ENCODE measurements at regions not wholly inside any gene's neighbourhood (a gene's known extent, or its start where the extent isn't known, plus 50 kb on each side); places are given as distances from the start of the nearest gene placed in this dataset.

DNA sequence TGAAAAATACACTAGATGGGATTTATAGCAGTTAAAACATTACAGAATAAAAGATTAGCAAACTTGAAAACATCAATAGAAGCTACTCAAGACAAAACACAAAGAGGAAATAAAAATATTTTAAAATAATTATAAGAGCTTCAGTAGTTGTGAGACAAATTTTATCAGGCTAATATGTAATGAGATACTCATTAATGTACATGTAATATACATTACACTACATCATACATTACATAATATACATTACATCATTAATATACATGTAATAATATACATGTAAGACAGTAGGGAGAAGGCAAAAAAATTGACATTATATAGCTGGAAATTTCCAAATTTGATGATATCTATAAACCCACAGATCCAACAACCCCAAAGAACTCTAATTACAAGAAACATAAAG, 249.4 kb upstream of the HMGA2 start:
- Histone ChIP-seq H3K36me3 (ENCODE audit: control insufficient read depth in 2 of 2, extremely low read depth in 1 of 2, insufficient read depth in 1 of 2, low read length in 1 of 2) (no peaks in the 10 kb centered on the region), H3K4me1 (ENCODE audit: control insufficient read depth in 1 of 2, extremely low read depth in 1 of 2, insufficient read depth in 2 of 2, low read length in 2 of 2) (no peaks in the 10 kb centered on the region), H3K4me3 (ENCODE audit: control insufficient read depth in 1 of 2, extremely low read depth in 1 of 2, low read length in 1 of 2) (no peak overlapping the region), H3K27me3 (replicated peaks in 1 of 2; ENCODE audit: control insufficient read depth in 2 of 2, extremely low read depth in 1 of 2, insufficient read depth in 2 of 2, low read length in 1 of 2) (no peaks in the 10 kb centered on the region), H3K27ac (ENCODE audit: low read length) (no peak overlapping the region), H3K9me3 (no peaks in the 10 kb centered on the region)
- POLR2A ChIA-PET: no interaction called here
- Mint-ChIP-seq H3K27ac (no peak overlapping the region), H3K36me3 (no peaks in the 10 kb centered on the region), H3K4me3 (no peak overlapping the region), H3K4me1 (no peaks in the 10 kb centered on the region), H3K27me3 (peaks cover 3 to 12% of the 10 kb centered on the region in 2 donors), H3K9me3 (peaks cover 15 to 27% (median 21%) of the 10 kb centered on the region in 3 donors)
- DNase-seq (no peak), ATAC-seq (replicated peaks in 1 of 4) (no peak)
- CTCF ChIA-PET: interaction anchor here in 1 of 2 donors (0.6 kb wide), 2 partner anchors 10 to 161 kb away, joined by 3 to 5 read pairs; no protein-coding TSS in a partner anchor

DNA sequence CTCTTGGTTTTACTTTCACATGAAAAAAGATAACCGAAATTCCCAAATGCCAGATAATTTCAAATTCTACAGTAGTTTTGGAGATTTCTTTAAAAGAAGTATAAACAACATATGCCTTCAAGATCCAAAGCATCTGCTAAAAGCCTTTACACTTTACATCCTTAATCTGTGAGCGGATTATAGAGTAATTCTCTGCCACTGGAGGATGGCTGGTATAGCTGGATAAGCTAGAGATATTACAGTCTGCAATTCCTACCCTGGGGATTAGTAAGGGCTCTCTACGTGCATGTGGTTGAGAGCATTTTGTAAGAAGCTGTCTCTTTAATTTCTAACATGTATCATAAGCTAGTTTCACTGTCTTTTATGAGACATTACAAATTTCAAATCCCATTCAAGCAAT, 240.3 kb upstream of the HMGA2 start:
- Mint-ChIP-seq H3K9me3 (no peaks in the 10 kb centered on the region), H3K36me3 (no peaks in the 10 kb centered on the region), H3K4me3 (no peak overlapping the region), H3K27ac (no peak overlapping the region), H3K4me1 (no peaks in the 10 kb centered on the region), H3K27me3 (no peaks in the 10 kb centered on the region)
- ATAC-seq (replicated peaks in 1 of 4) (no peak), DNase-seq (no peak)
- POLR2A ChIA-PET: no interaction called here
- CTCF ChIA-PET: no interaction called here
- Histone ChIP-seq H3K36me3 (ENCODE audit: control insufficient read depth in 2 of 2, extremely low read depth in 1 of 2, insufficient read depth in 1 of 2, low read length in 1 of 2) (no peaks in the 10 kb centered on the region), H3K9me3 (no peaks in the 10 kb centered on the region), H3K4me3 (ENCODE audit: control insufficient read depth in 1 of 2, extremely low read depth in 1 of 2, low read length in 1 of 2) (no peak overlapping the region), H3K27me3 (replicated peaks in 1 of 2; ENCODE audit: control insufficient read depth in 2 of 2, extremely low read depth in 1 of 2, insufficient read depth in 2 of 2, low read length in 1 of 2) (no peaks in the 10 kb centered on the region), H3K4me1 (ENCODE audit: control insufficient read depth in 1 of 2, extremely low read depth in 1 of 2, insufficient read depth in 2 of 2, low read length in 2 of 2) (no peaks in the 10 kb centered on the region), H3K27ac (ENCODE audit: low read length) (no peak overlapping the region)
- no CpG with 5 or more reads among the region's 3 CpGs for WGBS (ENCODE audit: insufficient coverage)

GRCh38 chr12:65585648-65586602, 238.4 kb upstream of the HMGA2 start:
- POLR2A ChIA-PET: no interaction called here
- Histone ChIP-seq H3K4me3 (ENCODE audit: control insufficient read depth in 1 of 2, extremely low read depth in 1 of 2, low read length in 1 of 2) (no peak overlapping the region), H3K36me3 (ENCODE audit: control insufficient read depth in 2 of 2, extremely low read depth in 1 of 2, insufficient read depth in 1 of 2, low read length in 1 of 2) (no peaks in the 10 kb centered on the region), H3K27me3 (replicated peaks in 1 of 2; ENCODE audit: control insufficient read depth in 2 of 2, extremely low read depth in 1 of 2, insufficient read depth in 2 of 2, low read length in 1 of 2) (no peaks in the 10 kb centered on the region), H3K4me1 (ENCODE audit: control insufficient read depth in 1 of 2, extremely low read depth in 1 of 2, insufficient read depth in 2 of 2, low read length in 2 of 2) (no peaks in the 10 kb centered on the region), H3K9me3 (no peaks in the 10 kb centered on the region), H3K27ac (ENCODE audit: low read length) (no peak overlapping the region)
- H3K27me3 Mint-ChIP-seq: no peaks in the 10 kb centered on the region
- CTCF ChIA-PET: interaction anchor here in 1 of 2 donors (0.6 to 0.7 kb wide), 2 partner anchors 11 to 24 kb away, joined by 3 to 5 read pairs; no protein-coding TSS in a partner anchor
- 34% methylated on average over 2 of the region's 3 CpGs for WGBS (ENCODE audit: insufficient coverage)
- no peaks in the 10 kb centered on the region for H3K4me1 Mint-ChIP-seq
- DNase-seq (no peak), ATAC-seq (replicated peaks in 1 of 4) (no peak)
- no peaks in the 10 kb centered on the region for H3K36me3 Mint-ChIP-seq
- no peaks in the 10 kb centered on the region for H3K9me3 Mint-ChIP-seq
- no peak overlapping the region for H3K27ac Mint-ChIP-seq
- H3K4me3 Mint-ChIP-seq: no peak overlapping the region

- Mint-ChIP-seq H3K4me3 (no peak overlapping the region), H3K36me3 (no peaks in the 10 kb centered on the region), H3K4me1 (no peaks in the 10 kb centered on the region), H3K9me3 (no peaks in the 10 kb centered on the region), H3K27ac (no peak overlapping the region), H3K27me3 (peaks cover 0 to 2% of the 10 kb centered on the region in 2 donors)
- H3K9me3 ChIP-seq: no peaks in the 10 kb centered on the region
- ATAC-seq (replicated peaks in 1 of 4) (no peak), DNase-seq (no peak)
- no peaks in the 10 kb centered on the region for H3K4me1 ChIP-seq (ENCODE audit: control insufficient read depth in 1 of 2, extremely low read depth in 1 of 2, insufficient read depth in 2 of 2, low read length in 2 of 2)
- POLR2A ChIA-PET: no interaction called here
- CTCF ChIA-PET: no interaction called here
- no peaks in the 10 kb centered on the region for H3K36me3 ChIP-seq (ENCODE audit: control insufficient read depth in 2 of 2, extremely low read depth in 1 of 2, insufficient read depth in 1 of 2, low read length in 1 of 2)
- H3K4me3 ChIP-seq (ENCODE audit: control insufficient read depth in 1 of 2, extremely low read depth in 1 of 2, low read length in 1 of 2): no peak overlapping the region
- H3K27ac ChIP-seq (ENCODE audit: low read length): no peak overlapping the region
- H3K27me3 ChIP-seq (replicated peaks in 1 of 2; ENCODE audit: control insufficient read depth in 2 of 2, extremely low read depth in 1 of 2, insufficient read depth in 2 of 2, low read length in 1 of 2): no peaks in the 10 kb centered on the region
- 67% methylated on average over 1 of the region's 1 CpG for WGBS (ENCODE audit: insufficient coverage)
Measured at GRCh38 chr12:65586796-65587195, 237.5 kb upstream of the HMGA2 start.

GRCh38 chr12:65590318-65590717, 234.0 kb upstream of the HMGA2 start:
- H3K4me3 Mint-ChIP-seq: no peak overlapping the region
- ATAC-seq (replicated peaks in 1 of 4): no peak
- no peak for DNase-seq
- 69% methylated on average over 2 of the region's 4 CpGs for WGBS (ENCODE audit: insufficient coverage)
- Histone ChIP-seq H3K4me3 (ENCODE audit: control insufficient read depth in 1 of 2, extremely low read depth in 1 of 2, low read length in 1 of 2) (no peak overlapping the region), H3K4me1 (ENCODE audit: control insufficient read depth in 1 of 2, extremely low read depth in 1 of 2, insufficient read depth in 2 of 2, low read length in 2 of 2) (no peaks in the 10 kb centered on the region), H3K36me3 (ENCODE audit: control insufficient read depth in 2 of 2, extremely low read depth in 1 of 2, insufficient read depth in 1 of 2, low read length in 1 of 2) (no peaks in the 10 kb centered on the region), H3K27ac (ENCODE audit: low read length) (no peak overlapping the region), H3K9me3 (no peaks in the 10 kb centered on the region), H3K27me3 (replicated peaks in 1 of 2; ENCODE audit: control insufficient read depth in 2 of 2, extremely low read depth in 1 of 2, insufficient read depth in 2 of 2, low read length in 1 of 2) (no peaks in the 10 kb centered on the region)
- ChIA-PET CTCF (no interaction called here), POLR2A (no interaction called here)
- H3K9me3 Mint-ChIP-seq: no peaks in the 10 kb centered on the region
- H3K4me1 Mint-ChIP-seq: no peaks in the 10 kb centered on the region
- no peaks in the 10 kb centered on the region for H3K36me3 Mint-ChIP-seq
- peaks cover 0 to 11% of the 10 kb centered on the region in 2 donors for H3K27me3 Mint-ChIP-seq
- no peak overlapping the region for H3K27ac Mint-ChIP-seq

GRCh38 chr12:65592416-65592815, 231.9 kb upstream of the HMGA2 start:
- no peak for DNase-seq
- WGBS (ENCODE audit: insufficient coverage): 81% methylated on average over 2 of the region's 3 CpGs
- Mint-ChIP-seq H3K27me3 (peaks cover 0 to 14% of the 10 kb centered on the region in 2 donors), H3K4me1 (no peaks in the 10 kb centered on the region), H3K27ac (no peak overlapping the region), H3K36me3 (no peaks in the 10 kb centered on the region), H3K4me3 (no peak overlapping the region), H3K9me3 (no peaks in the 10 kb centered on the region)
- Histone ChIP-seq H3K36me3 (ENCODE audit: control insufficient read depth in 2 of 2, extremely low read depth in 1 of 2, insufficient read depth in 1 of 2, low read length in 1 of 2) (no peaks in the 10 kb centered on the region), H3K9me3 (no peaks in the 10 kb centered on the region), H3K27ac (ENCODE audit: low read length) (no peak overlapping the region), H3K27me3 (replicated peaks in 1 of 2; ENCODE audit: control insufficient read depth in 2 of 2, extremely low read depth in 1 of 2, insufficient read depth in 2 of 2, low read length in 1 of 2) (peaks cover 0 to 3% of the 10 kb centered on the region in 2 experiments), H3K4me3 (ENCODE audit: control insufficient read depth in 1 of 2, extremely low read depth in 1 of 2, low read length in 1 of 2) (no peak overlapping the region), H3K4me1 (ENCODE audit: control insufficient read depth in 1 of 2, extremely low read depth in 1 of 2, insufficient read depth in 2 of 2, low read length in 2 of 2) (no peaks in the 10 kb centered on the region)
- CTCF ChIA-PET: no interaction called here
- no peak for ATAC-seq (replicated peaks in 1 of 4)
- POLR2A ChIA-PET: no interaction called here

Data from T-cell (primary cell).